ENCODE measurements at regions not wholly inside any gene's neighbourhood (a gene's known extent, or its start where the extent isn't known, plus 50 kb on each side); places are given as distances from the start of the nearest gene placed in this dataset.

GRCh38 chr20:40538131-40538530, 150.9 kb downstream of the MAFB start:
- DNase-seq, result no peak

- DNase-seq, result no peak
These were observed 152.2 kb downstream of the MAFB start for GRCh38 chr20:40536808-40537207.

GRCh38 chr20:40535816-40536215, 153.2 kb downstream of the MAFB start:
- no peak for DNase-seq

GRCh38 chr20:40532103-40532502, 156.9 kb downstream of the MAFB start:
- DNase-seq, result no peak

- no peak for DNase-seq
These were observed 163.7 kb downstream of the MAFB start for GRCh38 chr20:40525351-40525750.

GRCh38 chr20:40524071-40524470, 165.0 kb downstream of the MAFB start:
- no peak for DNase-seq

DNA sequence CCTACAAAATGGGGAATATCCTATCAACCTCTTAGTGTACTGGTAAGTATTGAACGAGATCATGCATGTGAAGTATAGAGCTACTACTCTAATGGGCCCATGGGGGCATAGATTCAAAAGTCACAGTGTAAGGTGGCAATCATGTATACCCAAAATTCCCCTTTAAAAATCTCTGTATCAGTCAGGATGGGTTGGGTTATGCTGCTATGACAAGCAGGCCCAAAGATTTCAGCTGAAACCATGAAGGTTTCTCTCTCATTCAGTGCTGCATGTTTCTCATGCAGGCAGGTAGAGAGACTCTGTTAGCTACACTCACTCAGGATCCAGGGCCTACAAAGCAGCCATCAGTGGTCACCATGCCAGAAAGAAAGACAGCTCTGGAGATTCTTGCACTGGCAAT, 166.6 kb downstream of the MAFB start:
- no peak for DNase-seq

- no peak for DNase-seq
These were observed 167.1 kb downstream of the MAFB start for GRCh38 chr20:40521962-40522361.

DNA sequence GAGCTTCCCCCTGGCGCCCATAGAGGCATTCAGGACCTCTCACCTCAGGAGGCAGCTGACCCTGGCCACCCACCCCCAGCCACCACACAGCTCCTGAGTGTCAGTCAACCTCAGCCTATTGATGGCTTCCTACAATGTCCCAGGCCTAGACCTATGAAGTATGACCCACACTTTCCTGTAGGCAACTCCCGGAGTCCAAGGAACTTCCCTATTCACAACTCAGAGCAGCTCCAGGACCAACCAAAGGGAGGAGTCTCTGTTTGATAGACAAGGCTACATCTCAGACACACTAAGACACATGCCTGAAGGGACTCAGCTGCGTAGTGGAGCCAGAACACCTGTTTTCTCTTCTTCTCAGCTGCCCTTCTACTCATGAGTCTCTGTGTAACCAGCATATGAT, 169.1 kb downstream of the MAFB start:
- DNase-seq, result no peak

DNA sequence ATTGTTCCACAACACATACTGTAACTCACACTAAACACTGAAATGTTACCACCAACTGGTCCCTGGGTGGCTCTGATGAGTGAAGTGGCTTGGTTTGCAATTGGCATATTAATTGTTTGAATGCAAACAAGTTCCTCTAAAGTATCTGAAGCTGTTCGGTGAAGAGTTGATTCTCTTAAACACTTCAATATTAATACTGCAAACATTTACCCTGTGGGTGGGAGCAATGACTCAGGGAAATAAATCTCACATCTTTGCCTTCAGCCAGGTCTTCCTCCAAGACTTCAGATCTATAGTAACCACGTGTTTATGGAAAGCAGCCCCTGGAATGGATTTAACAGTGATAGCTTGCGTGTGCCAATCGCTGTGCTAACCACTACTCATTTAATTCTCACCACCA, 176.0 kb downstream of the MAFB start:
- no peak for DNase-seq

GRCh38 chr20:40512591-40512990, 176.4 kb downstream of the MAFB start:
- no peak for DNase-seq

- no peak for DNase-seq
These were observed 177.6 kb downstream of the MAFB start for GRCh38 chr20:40511478-40511877.

GRCh38 chr20:40510622-40511021, 178.4 kb downstream of the MAFB start:
- DNase-seq, result no peak

DNA sequence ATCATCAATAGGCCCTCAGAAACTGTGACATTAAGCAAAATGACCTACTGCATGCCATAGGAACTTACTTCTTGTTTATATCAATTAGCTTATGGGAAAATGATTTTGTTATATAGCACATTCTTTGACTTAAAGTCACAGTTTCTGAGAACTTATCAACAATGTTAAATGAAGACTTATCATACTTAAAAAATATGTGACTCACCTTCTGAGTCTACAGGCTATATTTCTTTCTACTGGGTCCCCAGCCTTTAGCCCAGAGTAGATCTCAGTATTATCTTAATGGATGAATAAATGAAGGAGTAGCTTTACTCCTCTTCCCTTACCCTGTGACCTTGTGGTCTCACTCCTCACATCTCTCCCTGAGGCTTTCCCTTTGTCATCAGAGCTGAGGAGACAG, 180.2 kb downstream of the MAFB start:
- DNase-seq, result no peak

GRCh38 chr20:40506537-40506939, 182.5 kb downstream of the MAFB start:
- no peak for DNase-seq

- DNase-seq, result no peak
These were observed 185.9 kb downstream of the MAFB start for GRCh38 chr20:40503119-40503518.

- DNase-seq, result no peak
These were observed 186.5 kb downstream of the MAFB start for GRCh38 chr20:40502576-40502975.

DNA sequence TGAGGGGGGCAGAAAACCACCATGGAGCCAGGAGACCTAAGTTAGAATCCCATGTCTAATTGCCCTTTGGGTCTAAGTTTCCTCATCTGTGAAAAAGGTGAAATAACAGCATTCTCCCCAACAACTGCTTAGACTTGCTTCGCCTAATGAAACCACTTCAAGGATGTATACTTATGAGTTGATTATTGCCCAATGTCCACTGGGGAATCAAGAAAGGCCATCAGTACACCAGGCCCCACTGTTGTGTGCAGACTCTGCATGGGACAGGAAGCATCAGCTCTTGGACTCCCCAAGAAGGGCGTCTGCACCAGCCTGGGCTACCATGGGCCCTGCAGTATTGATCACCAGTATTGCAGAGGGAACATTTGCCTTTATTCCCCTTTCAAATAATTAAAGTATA, 189.6 kb downstream of the MAFB start:
- DNase-seq, result no peak

DNA sequence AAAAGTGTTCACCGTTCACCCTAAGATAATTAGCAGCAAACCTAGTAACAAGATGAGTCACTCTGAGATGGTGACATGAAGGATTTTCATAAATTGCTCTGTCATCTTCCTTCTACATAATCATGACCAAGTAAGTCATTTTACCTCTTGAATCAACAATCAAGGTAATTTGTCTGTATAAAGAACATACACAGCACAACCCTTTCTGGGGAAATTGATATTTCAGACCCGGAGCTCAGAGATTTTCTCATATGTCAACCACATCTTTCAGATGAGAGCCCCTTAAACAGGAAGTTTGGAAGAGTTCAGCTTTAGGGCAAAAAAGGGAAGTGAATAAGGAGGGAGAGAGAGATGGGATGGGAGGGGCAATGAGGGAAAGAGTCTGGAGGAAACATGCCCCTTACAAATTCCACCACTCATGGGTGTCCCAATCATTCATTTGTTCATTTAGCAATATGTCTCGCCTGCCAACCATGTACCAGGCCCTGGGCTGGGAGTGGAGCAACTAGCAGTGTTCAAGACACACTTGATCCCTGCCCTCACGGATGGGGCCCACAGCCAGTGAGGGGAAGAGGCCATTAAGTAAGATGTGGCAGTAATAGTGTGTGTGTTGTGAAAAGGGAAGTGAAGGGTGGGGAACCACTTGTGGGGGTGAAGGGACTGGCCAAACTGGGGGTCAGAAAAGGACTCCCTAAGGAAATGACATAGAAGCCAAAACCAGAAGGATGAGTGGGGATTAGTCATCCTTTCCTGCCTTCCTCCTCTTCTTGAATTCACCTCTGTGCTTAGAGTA, 190.9 kb downstream of the MAFB start:
- DNase-seq, result no peak

GRCh38 chr20:40495956-40496355, 193.1 kb downstream of the MAFB start:
- no peak for DNase-seq

- no peak for DNase-seq
These were observed 194.8 kb downstream of the MAFB start for GRCh38 chr20:40494248-40494647.

GRCh38 chr20:40493549-40493948, 195.5 kb downstream of the MAFB start:
- no peak for DNase-seq

DNA sequence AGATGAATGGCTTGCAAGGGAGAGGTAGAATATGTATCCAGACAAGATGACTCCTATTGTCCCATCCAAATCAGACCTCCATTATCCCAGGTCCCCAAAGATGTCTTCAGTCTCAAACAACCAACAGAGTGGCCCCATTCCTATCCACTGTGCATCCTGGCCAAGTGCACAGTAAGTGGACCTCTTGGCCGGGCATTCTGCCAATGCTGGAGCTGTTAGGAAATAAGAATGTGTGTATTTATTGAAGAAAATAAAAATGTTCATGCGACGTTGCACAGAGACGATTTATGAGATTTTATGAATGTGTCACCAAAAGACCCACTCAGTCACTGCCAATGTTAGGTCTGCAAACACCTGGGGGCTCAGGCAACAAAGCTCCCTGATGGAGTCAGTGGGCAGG, 196.0 kb downstream of the MAFB start:
- DNase-seq, result no peak

- no peak for DNase-seq
These were observed 197.9 kb downstream of the MAFB start for GRCh38 chr20:40491009-40491590.

- no peak for DNase-seq
These were observed 199.2 kb downstream of the MAFB start for GRCh38 chr20:40489886-40490285.
